Islet precursor cell (in vitro differentiated cells): ENCODE measurements at regions not wholly inside any gene's neighbourhood (a gene's known extent, or its start where the extent isn't known, plus 50 kb on each side); places are given as distances from the start of the nearest gene placed in this dataset.
"Not testable (repeated sequence)": the region's sequence is repeated elsewhere in the genome, so short reads cannot be mapped to it uniquely, and the experiment has no call there.

Source experiments
- DNase-seq: peaks from one replicate; pipeline ENCODE4 v3.0.0-alpha.2; 2018

- DNase-seq = no peak
Observed at GRCh38 chr10:21122907-21123306, 225.8 kb upstream of the NEBL start.

GRCh38 chr10:21121822-21122221 lies 224.7 kb upstream of the NEBL start:
- DNase-seq = not testable (repeated sequence)

- DNase-seq = no peak
Observed at GRCh38 chr10:21114683-21115082, 217.6 kb upstream of the NEBL start.

- DNase-seq = no peak
Observed at GRCh38 chr10:21110358-21110757, 213.2 kb upstream of the NEBL start.

GRCh38 chr10:21106931-21107330 lies 209.8 kb upstream of the NEBL start:
- DNase-seq = not testable (repeated sequence)

- DNase-seq = not testable (repeated sequence)
Observed at GRCh38 chr10:21105331-21105730, 208.2 kb upstream of the NEBL start.

GRCh38 chr10:21100871-21101514 lies 203.9 kb upstream of the NEBL start:
- DNase-seq = no peak

GRCh38 chr10:21100190-21100589 lies 203.1 kb upstream of the NEBL start:
- DNase-seq = no peak

- no peak for DNase-seq
Observed at GRCh38 chr10:21099291-21100062, 202.4 kb upstream of the NEBL start.

GRCh38 chr10:21097926-21098355 lies 200.8 kb upstream of the NEBL start:
- no peak for DNase-seq

GRCh38 chr10:21095494-21096055 lies 198.5 kb upstream of the NEBL start:
- DNase-seq = no peak

- DNase-seq = no peak
Observed at GRCh38 chr10:21095073-21095472, 198.0 kb upstream of the NEBL start.

- no peak for DNase-seq
Observed at GRCh38 chr10:21092683-21093524, 195.8 kb upstream of the NEBL start.

- DNase-seq = no peak
Observed at GRCh38 chr10:21090609-21091082, 193.5 kb upstream of the NEBL start.

- DNase-seq = no peak
Observed at GRCh38 chr10:21087476-21087875, 190.4 kb upstream of the NEBL start.

GRCh38 chr10:21084700-21085099 lies 187.6 kb upstream of the NEBL start:
- DNase-seq = no peak

- DNase-seq = no peak
Observed at GRCh38 chr10:21083861-21084260, 186.8 kb upstream of the NEBL start.

GRCh38 chr10:21082206-21082605 lies 185.1 kb upstream of the NEBL start:
- no peak for DNase-seq

GRCh38 chr10:21080261-21080660 lies 183.2 kb upstream of the NEBL start:
- DNase-seq = no peak

GRCh38 chr10:21079330-21079658 lies 182.2 kb upstream of the NEBL start:
- DNase-seq = no peak

- DNase-seq = peak; percentile 81
Observed at GRCh38 chr10:21078410-21079329, 181.6 kb upstream of the NEBL start.

- no peak for DNase-seq
Observed at GRCh38 chr10:21077681-21078080, 180.6 kb upstream of the NEBL start.
